ENCODE measurements at regions not wholly inside any gene's neighbourhood (a gene's known extent, or its start where the extent isn't known, plus 50 kb on each side); places are given as distances from the start of the nearest gene placed in this dataset.

DNA sequence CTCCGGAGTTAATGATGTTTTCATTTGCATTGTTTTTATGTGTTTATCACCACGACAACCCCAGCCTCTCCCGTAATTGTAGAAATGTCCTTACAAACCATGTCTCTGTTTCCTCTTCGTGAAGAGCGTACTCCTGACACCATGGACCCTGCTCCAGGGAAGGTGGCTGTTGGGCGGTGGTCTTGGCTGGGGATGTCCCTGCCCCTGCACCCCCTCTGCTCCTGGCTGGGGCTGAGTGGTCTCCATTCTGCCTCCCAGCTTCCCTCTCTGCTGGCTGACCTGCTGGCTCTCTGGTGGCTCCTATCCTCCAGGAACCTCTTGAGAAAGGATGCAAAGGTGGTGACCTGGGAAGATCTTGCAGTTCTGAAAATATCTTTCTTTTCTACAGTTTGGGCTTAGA is 81.1 kb downstream of the ASB1 start:
- ATAC-seq (ENCODE audit: insufficient read depth, low FRiP score) (no peak), DNase-seq (no peak)
- Histone ChIP-seq H3K27me3 (ENCODE audit: control insufficient read depth in 3 of 3, insufficient read depth in 3 of 3, low read length in 2 of 3) (no peaks in the 10 kb centered on the region), H3K4me1 (ENCODE audit: control insufficient read depth in 5 of 5, insufficient read depth in 5 of 5, low read length in 5 of 5) (peaks cover 0 to 8% (median 0%) of the 10 kb centered on the region in 5 donors), H3K9ac (ENCODE audit: insufficient read depth in 1 of 2, low read length in 2 of 2) (no peak overlapping the region), H3K9me3 (ENCODE audit: control insufficient read depth in 4 of 4, insufficient read depth in 3 of 4, low read length in 3 of 4) (no peaks in the 10 kb centered on the region), H3K36me3 (ENCODE audit: control insufficient read depth in 4 of 4, insufficient read depth in 4 of 4, low read length in 4 of 4) (no peaks in the 10 kb centered on the region), H3K4me3 (no peak overlapping the region), H3K27ac (ENCODE audit: low read depth in 1 of 2, low read length in 1 of 2) (no peak overlapping the region)
- WGBS, 2 donors = 78 to 82% methylated on average over 6 of the region's 6 CpGs
- TF ChIP-seq, protein P1, sequence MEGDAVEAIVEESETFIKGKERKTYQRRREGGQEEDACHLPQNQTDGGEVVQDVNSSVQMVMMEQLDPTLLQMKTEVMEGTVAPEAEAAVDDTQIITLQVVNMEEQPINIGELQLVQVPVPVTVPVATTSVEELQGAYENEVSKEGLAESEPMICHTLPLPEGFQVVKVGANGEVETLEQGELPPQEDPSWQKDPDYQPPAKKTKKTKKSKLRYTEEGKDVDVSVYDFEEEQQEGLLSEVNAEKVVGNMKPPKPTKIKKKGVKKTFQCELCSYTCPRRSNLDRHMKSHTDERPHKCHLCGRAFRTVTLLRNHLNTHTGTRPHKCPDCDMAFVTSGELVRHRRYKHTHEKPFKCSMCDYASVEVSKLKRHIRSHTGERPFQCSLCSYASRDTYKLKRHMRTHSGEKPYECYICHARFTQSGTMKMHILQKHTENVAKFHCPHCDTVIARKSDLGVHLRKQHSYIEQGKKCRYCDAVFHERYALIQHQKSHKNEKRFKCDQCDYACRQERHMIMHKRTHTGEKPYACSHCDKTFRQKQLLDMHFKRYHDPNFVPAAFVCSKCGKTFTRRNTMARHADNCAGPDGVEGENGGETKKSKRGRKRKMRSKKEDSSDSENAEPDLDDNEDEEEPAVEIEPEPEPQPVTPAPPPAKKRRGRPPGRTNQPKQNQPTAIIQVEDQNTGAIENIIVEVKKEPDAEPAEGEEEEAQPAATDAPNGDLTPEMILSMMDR (IDR thresholded peaks at IDR 0.05; ENCODE audit: control extremely low read depth, extremely low read depth) = no peak

DNA sequence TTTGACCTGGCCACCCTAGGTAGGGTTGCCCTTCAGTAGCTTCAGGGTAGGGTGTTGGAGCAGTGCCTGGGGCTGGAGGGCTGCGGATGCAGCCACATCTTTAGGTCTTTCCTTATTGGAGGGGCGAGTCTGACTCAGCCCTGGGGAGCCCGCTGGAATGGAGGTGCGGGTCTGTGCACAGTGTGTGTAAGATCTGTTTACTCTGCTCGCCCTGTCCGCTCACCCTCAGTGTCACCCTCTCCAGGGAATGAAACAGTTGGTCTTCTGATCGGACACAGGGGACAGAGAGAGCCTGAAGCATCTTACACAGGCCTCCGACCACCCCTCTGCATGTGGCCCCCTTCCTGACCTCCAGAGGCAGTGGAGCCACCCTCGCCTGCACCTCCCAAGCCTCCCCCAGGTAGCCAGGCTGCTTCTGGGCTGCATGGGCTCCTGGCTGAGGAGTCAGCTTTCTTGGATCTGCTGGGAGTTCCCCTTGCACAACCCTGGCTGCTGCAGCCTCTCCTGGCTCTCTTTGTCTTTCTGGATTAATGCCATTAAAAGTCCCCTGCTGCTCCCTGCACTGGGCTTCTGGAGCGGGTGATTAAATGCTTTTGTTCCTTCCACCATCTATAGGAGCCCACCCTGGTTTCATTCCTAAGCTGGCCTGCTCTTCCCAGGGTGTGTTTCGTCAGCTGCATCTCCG is 82.6 kb downstream of the ASB1 start:
- ATAC-seq (ENCODE audit: insufficient read depth, low FRiP score) (no peak), DNase-seq (peak; percentile 44 to 74 (median 62))
- 84 to 88% methylated on average over 12 of the region's 12 CpGs for WGBS, 2 donors
- H3K9me3 ChIP-seq (ENCODE audit: control insufficient read depth in 4 of 4, insufficient read depth in 3 of 4, low read length in 3 of 4) = no peaks in the 10 kb centered on the region
- no peak overlapping the region for H3K27ac ChIP-seq (ENCODE audit: low read depth in 1 of 2, low read length in 1 of 2)
- no peaks in the 10 kb centered on the region for H3K27me3 ChIP-seq (ENCODE audit: control insufficient read depth in 3 of 3, insufficient read depth in 3 of 3, low read length in 2 of 3)
- no peak overlapping the region for H3K9ac ChIP-seq (ENCODE audit: insufficient read depth in 1 of 2, low read length in 2 of 2)
- H3K36me3 ChIP-seq (ENCODE audit: control insufficient read depth in 4 of 4, insufficient read depth in 4 of 4, low read length in 4 of 4) = no peaks in the 10 kb centered on the region
- TF ChIP-seq, protein P1 (IDR thresholded peaks at IDR 0.05; ENCODE audit: control extremely low read depth, extremely low read depth) = no peak
- H3K4me3 ChIP-seq = no peak overlapping the region
- peaks cover 0 to 8% (median 0%) of the 10 kb centered on the region in 5 donors for H3K4me1 ChIP-seq (ENCODE audit: control insufficient read depth in 5 of 5, insufficient read depth in 5 of 5, low read length in 5 of 5)

DNA sequence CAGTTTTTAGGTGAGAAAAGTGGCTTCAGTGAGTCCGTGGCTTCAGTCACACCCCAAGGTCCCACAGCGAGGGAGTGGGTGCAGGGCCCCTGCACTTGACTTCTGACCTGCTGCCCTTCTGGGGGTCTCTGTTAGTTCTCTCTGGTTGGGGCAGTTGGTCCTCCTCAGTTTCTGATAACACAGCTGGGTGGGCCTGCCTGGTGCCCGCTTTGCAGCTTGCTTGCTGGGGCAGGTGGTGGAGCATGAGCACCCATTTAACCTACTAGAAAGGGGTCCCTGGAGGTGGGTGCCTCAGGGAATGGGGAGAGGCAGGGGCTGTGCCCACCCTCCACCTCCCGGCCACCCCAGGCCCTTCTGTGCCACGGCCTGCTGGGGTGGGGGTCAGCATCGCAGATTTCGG is 83.2 kb downstream of the ASB1 start:
- TF ChIP-seq, protein P1 (IDR thresholded peaks at IDR 0.05; ENCODE audit: control extremely low read depth, extremely low read depth) = no peak
- Histone ChIP-seq H3K27ac (ENCODE audit: low read depth in 1 of 2, low read length in 1 of 2) (no peak overlapping the region), H3K27me3 (ENCODE audit: control insufficient read depth in 3 of 3, insufficient read depth in 3 of 3, low read length in 2 of 3) (no peaks in the 10 kb centered on the region), H3K4me3 (no peak overlapping the region), H3K36me3 (ENCODE audit: control insufficient read depth in 4 of 4, insufficient read depth in 4 of 4, low read length in 4 of 4) (no peaks in the 10 kb centered on the region), H3K9ac (ENCODE audit: insufficient read depth in 1 of 2, low read length in 2 of 2) (no peak overlapping the region), H3K4me1 (ENCODE audit: control insufficient read depth in 5 of 5, insufficient read depth in 5 of 5, low read length in 5 of 5) (peaks cover 0 to 8% (median 0%) of the 10 kb centered on the region in 5 donors), H3K9me3 (ENCODE audit: control insufficient read depth in 4 of 4, insufficient read depth in 3 of 4, low read length in 3 of 4) (no peaks in the 10 kb centered on the region)
- 92 to 94% methylated on average over 7 of the region's 7 CpGs for WGBS, 2 donors
- no peak for ATAC-seq (ENCODE audit: insufficient read depth, low FRiP score)
- peak in 1 of 3 donors; percentile 7 for DNase-seq
